HFF-Myc (cell line): ENCODE measurements at regions not wholly inside any gene's neighbourhood (a gene's known extent, or its start where the extent isn't known, plus 50 kb on each side); places are given as distances from the start of the nearest gene placed in this dataset.

ENCODE experiments used
- DNase-seq: peaks from one replicate; pipeline ENCODE4 v3.0.0-alpha.2; 2011; ENCODE audit warnings: low read depth; ENCODE audit errors: extremely low read depth
- H3K4me3 ChIP-seq: replicated peaks from 2 replicates; pipeline ENCODE4 v1.5.1; 2011; ENCODE audit warnings: low read depth, mild to moderate bottlenecking, control low read depth, low read length
- TF ChIP-seq, protein P1 (sequence below): IDR thresholded peaks from 2 replicates; pipeline ENCODE4 v1.5.1; 2012; ENCODE audit warnings: mild to moderate bottlenecking, low read depth, low read length, control low read depth; ENCODE audit errors: missing control alignments

DNA sequence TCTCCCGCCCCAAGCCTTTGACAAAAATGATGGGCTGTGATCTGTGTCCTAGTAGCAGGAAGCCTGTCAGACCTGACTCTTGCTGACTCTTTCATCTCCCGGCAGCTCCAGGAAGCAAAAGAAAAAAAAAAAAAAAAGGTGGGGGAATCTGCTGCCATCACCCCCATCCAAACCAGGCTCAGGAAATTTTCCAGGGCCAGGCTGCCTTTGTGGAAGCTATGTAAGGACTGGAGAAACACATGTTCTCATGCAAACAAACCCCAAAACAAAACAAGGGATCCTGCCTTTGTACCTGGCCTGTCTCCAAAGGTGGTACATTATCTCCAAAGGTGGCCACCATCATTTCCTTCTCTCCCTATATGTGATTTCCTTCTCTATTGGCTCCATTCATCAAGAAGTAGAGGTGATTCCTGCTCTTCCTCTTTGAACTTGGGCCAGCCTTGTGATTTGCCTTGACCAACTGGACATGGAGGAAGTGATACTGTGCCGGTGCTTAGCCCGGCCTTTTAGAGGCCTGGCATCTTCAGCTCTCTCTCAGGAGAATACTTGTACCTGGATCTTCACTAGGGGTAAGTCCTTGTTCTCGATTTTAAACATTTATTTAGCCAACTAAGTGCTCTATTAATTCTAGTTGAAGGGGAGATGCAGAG is 192.2 kb upstream of the SVIL start:
- TF ChIP-seq, protein P1, sequence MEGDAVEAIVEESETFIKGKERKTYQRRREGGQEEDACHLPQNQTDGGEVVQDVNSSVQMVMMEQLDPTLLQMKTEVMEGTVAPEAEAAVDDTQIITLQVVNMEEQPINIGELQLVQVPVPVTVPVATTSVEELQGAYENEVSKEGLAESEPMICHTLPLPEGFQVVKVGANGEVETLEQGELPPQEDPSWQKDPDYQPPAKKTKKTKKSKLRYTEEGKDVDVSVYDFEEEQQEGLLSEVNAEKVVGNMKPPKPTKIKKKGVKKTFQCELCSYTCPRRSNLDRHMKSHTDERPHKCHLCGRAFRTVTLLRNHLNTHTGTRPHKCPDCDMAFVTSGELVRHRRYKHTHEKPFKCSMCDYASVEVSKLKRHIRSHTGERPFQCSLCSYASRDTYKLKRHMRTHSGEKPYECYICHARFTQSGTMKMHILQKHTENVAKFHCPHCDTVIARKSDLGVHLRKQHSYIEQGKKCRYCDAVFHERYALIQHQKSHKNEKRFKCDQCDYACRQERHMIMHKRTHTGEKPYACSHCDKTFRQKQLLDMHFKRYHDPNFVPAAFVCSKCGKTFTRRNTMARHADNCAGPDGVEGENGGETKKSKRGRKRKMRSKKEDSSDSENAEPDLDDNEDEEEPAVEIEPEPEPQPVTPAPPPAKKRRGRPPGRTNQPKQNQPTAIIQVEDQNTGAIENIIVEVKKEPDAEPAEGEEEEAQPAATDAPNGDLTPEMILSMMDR, result no peak
- DNase-seq, result no peak
- H3K4me3 ChIP-seq, result no peak overlapping the region

DNA sequence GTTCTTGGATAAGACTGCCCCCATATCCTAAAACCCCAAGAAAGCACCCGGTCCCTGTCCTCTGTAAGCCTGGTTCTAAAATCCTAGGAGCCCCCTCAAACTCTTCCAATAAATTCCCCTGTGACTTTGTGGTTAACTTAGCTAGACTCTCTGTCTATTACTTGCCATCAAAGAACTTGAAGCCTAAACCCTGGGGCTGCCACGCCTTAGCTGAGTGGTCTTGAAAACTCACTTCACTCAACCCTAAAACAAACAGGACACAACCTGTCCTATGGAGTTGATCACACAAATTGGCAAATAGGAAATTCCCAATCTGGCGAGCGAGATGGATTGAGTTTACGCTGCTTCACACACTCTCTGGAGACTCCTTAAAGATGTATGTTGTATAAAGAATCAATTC is 191.4 kb upstream of the SVIL start:
- no peak for DNase-seq
- TF ChIP-seq, protein P1, result no peak
- no peak overlapping the region for H3K4me3 ChIP-seq

DNA sequence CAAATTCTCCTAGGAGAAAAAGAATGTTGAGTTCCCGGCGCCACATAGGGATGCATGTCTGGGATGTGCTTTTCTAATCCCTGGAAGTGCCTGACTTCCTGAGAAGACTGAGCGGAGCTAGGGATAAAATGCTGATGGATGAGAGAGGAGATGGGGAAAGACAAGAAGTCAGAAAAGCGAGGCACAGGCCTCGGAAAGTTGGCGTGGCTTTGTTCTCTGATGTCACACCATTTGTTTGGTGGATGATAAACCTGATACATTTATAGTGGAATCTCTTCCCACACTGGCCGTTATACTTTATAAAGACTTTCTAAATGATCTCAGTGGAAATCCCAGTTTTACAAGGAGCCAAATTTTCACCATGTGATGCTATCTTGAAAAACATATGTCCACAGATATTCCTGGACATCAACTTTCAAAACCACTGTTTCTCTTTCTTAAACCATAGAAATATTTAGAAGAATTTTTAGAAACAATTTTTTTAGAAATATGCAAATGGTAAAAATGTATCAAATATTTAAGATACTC is 188.8 kb upstream of the SVIL start:
- no peak for DNase-seq
- no peak overlapping the region for H3K4me3 ChIP-seq
- TF ChIP-seq, protein P1, result no peak

DNA sequence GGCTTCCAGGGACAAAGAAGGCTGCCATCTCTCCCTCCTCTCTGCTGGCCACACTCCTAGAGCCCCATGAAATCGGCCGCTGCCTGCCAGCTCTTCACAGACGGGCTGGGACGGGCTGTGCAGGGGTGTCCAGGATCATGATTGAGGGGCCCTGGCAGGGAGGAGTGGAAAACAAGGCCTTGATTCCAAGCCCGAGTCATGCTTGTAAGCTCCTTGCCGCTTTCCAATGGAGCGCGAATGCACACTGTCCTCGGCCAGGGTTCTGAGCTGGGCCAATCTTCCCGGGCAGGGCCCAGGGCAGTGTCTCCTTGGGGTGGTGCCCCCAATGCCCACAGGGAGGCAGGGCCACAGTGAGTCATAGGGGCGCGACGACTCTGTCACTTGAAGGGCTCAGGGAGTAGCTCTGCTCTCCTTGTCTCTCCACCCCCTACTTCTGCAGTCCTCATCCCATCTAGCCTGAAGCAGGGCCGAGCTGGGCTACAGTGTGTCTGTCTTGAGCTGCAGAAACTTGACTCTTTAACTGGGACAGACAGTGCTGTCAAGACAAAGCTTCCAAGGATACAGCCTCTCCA is 186.2 kb upstream of the SVIL start:
- no peak overlapping the region for H3K4me3 ChIP-seq
- TF ChIP-seq, protein P1, result no peak
- no peak for DNase-seq

DNA sequence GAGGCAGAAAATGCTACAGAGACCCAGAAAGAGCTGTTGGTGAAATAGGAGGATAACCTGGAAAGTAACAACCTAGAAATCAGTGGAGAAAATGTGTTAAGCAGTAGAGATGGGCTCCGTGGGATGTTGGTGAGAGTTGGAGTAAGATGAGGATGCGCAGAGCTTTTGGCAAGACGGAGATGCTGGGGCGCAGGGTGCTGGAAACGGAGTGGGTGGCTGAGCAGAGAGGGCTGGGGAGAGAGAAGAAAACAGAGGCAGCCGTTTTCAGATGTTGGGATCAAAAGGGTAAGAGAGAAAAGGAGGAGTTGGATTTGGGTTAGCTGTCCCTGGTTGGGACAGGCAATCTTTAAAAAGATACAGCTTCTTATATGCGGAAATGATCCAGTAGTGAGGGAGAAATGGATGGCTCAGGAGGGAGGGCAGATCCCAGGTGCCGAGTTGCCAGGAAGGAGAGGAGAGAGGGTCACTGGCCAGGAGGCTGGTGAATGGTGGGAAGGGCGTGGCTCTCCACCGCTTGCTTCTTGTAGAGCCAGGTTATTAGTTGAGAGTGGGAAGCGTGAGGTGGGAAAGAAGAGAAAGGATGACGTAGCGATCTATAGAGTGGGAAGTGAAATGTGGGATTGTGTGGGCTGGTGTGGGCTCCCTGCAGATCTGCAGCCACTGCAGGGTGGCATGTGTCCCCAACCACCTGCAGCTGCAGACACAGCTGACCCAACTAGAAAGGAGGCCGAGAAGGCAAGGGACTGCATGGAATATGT is 182.2 kb upstream of the SVIL start:
- no peak for DNase-seq
- H3K4me3 ChIP-seq, result no peak overlapping the region
- TF ChIP-seq, protein P1, result no peak

DNA sequence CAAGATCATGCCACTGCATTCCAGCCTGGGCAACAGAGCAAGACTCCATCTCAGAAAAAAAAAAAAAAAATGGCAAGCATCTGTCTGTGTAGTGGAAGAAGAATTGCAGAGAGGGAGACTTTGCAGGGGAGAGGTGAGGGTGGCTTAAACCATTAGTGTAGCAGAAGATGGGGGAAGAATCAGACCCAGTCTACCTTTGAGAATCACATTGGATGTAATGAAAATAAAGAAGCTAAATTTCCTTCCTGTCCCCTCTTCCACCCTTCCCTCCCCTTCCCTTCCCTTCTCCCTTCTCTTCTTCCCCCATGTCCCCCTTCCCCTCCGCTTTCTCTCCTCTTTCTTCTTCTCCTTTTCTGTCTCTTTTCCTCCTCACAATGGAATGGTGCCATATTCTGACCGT is 180.8 kb upstream of the SVIL start:
- no peak overlapping the region for H3K4me3 ChIP-seq
- TF ChIP-seq, protein P1, result no peak
- DNase-seq, result no peak
